HCT116 (cell line): ENCODE measurements at regions not wholly inside any gene's neighbourhood (a gene's known extent, or its start where the extent isn't known, plus 50 kb on each side); places are given as distances from the start of the nearest gene placed in this dataset.

Experiments used
- ATAC-seq: fragments of 200-7000 bp; cut with Tn5 transposase; 2 replicates; pipeline ENCODE4 v1.9.1; 2020; ENCODE audit warnings: mild to moderate bottlenecking, moderate library complexity
- BruUV-seq: library from RNA; stranded (reverse); fragments of 400-500 nt; replicated peaks from 2 replicates; lab custom pipeline; 2021; lab: Mats Ljungman, UMichigan
- CTCF ChIA-PET: fragments of 300-600 bp; sonication (Branson Sonifier 250); formaldehyde crosslinking; loops from one replicate; lab custom pipeline; 2021; ENCODE audit warnings: antibody characterized with exemption; lab: Charles Lee
- POLR2A ChIA-PET: fragments of 300-600, 350-600 bp; sonication (Branson Sonifier 250); formaldehyde crosslinking; loops from one replicate; lab custom pipeline; 2021; ENCODE audit warnings: antibody characterized with exemption; lab: Charles Lee
- RAD21 ChIA-PET, 2 experiments: fragments of 300-600 bp; sonication (Branson Sonifier 250); formaldehyde crosslinking; loops; one replicate each; lab custom pipeline; 2023; ENCODE audit warnings: low total read pairs in 2 of 2; ENCODE audit not compliant: uncharacterized antibody in 2 of 2, unreplicated experiment in 2 of 2, low non-redundant PET in 1 of 2; lab: Charles Lee
- DNase-seq: peaks from one replicate; pipeline ENCODE4 v3.0.0-alpha.2; 2010; ENCODE audit warnings: low read depth, low spot score
- H2AFZ ChIP-seq: fragments of 200-600 bp; shearing (Covaris generic), sonication (generic); 2 replicates; pipeline ENCODE4 v1.6.1; 2017; ENCODE audit warnings: low read depth, mixed run types, mixed read lengths, antibody characterized with exemption, low read length; ENCODE audit not compliant: poor library complexity, severe bottlenecking
- H3K27ac ChIP-seq: 2 replicates; pipeline ENCODE4 v1.5.1; 2012; ENCODE audit warnings: low read depth, low read length
- H3K27me3 ChIP-seq: fragments of 200-600 bp; sonication (generic); 2 replicates; pipeline ENCODE4 v1.6.1; 2016; ENCODE audit warnings: mixed run types, low read length, mixed read lengths; ENCODE audit not compliant: insufficient read depth
- H3K36me3 ChIP-seq, 2 experiments: fragments of 200-500 bp in 1 of 2; fragments of 200-600 bp in 1 of 2; sonication (Bioruptor generic) in 1 of 2; sonication (generic) in 1 of 2; 2 replicates each; pipeline versions ENCODE4 v1.5.1 to v1.6.1; 2014 to 2016; ENCODE audit warnings: low read length in 2 of 2, inconsistent platforms in 1 of 2, mixed read lengths in 1 of 2, mixed run types in 1 of 2; ENCODE audit not compliant: insufficient read depth in 2 of 2, control insufficient read depth in 1 of 2
- H3K4me1 ChIP-seq, 2 experiments: fragments of 200-600 bp in 1 of 2; sonication (generic) in 1 of 2; 2 replicates each; pipeline versions ENCODE4 v1.5.1 to v1.6.1; 2012 to 2017; ENCODE audit warnings: low read length in 2 of 2, inconsistent platforms in 1 of 2, mild to moderate bottlenecking in 1 of 2, mixed read lengths in 1 of 2, mixed run types in 1 of 2, moderate library complexity in 1 of 2; ENCODE audit not compliant: insufficient read depth in 2 of 2, control insufficient read depth in 1 of 2
- H3K4me2 ChIP-seq: fragments of 200-600 bp; sonication (generic); 2 replicates; pipeline ENCODE4 v1.6.1; 2017; ENCODE audit warnings: mixed run types, low read length, mixed read lengths
- H3K4me3 ChIP-seq, 2 experiments: fragments of 200-600 bp in 1 of 2; sonication (generic) in 1 of 2; replicated peaks in 1 of 2; 2 replicates each; pipeline ENCODE4 v1.5.1; 2011 to 2016; ENCODE audit warnings: low read length in 2 of 2, control low read depth in 1 of 2, low read depth in 1 of 2, mild to moderate bottlenecking in 1 of 2, mixed read lengths in 1 of 2, mixed run types in 1 of 2
- H3K79me2 ChIP-seq: fragments of 200-600 bp; sonication (generic); 2 replicates; pipeline ENCODE4 v1.6.1; 2017; ENCODE audit warnings: mild to moderate bottlenecking, mixed run types, low read length, moderate library complexity, mixed read lengths; ENCODE audit not compliant: insufficient read depth
- H3K9ac ChIP-seq: fragments of 200-600 bp; sonication (generic); 2 replicates; pipeline ENCODE4 v1.6.1; 2016; ENCODE audit warnings: low read length, mixed read lengths
- H3K9me2 ChIP-seq: fragments of 200-600 bp; sonication (generic), shearing (Covaris generic); 2 replicates; pipeline ENCODE4 v1.6.1; 2017; ENCODE audit warnings: mixed run types, mild to moderate bottlenecking, moderate library complexity; ENCODE audit not compliant: insufficient read depth
- H3K9me3 ChIP-seq, 2 experiments: fragments of 200-500 bp in 1 of 2; fragments of 200-600 bp in 1 of 2; sonication (Bioruptor generic) in 1 of 2; sonication (generic) in 1 of 2; 2 replicates each; pipeline ENCODE4 v1.6.1; 2014 to 2017; ENCODE audit warnings: low read length in 2 of 2, mixed read lengths in 2 of 2, inconsistent platforms in 1 of 2, low read depth in 1 of 2, mild to moderate bottlenecking in 1 of 2, mixed run types in 1 of 2, moderate library complexity in 1 of 2; ENCODE audit not compliant: control insufficient read depth in 1 of 2, insufficient read depth in 1 of 2
- H4K20me1 ChIP-seq: fragments of 200-600 bp; sonication (generic), shearing (Covaris generic); 2 replicates; pipeline ENCODE4 v1.6.1; 2017; ENCODE audit warnings: mixed run types, mild to moderate bottlenecking, moderate library complexity; ENCODE audit not compliant: insufficient read depth
- CBX3 ChIP-seq: IDR thresholded peaks from 2 replicates; pipeline ENCODE4 v1.6.1; 2012; ENCODE audit warnings: low read depth
- CEBPB ChIP-seq: IDR thresholded peaks from 2 replicates; pipeline ENCODE4 v1.6.1; 2012; ENCODE audit warnings: low read depth
- CTCF ChIP-seq, 3 experiments: fragments of 200-600 bp in 1 of 3; sonication (generic) in 1 of 3; IDR thresholded peaks in 2 of 3; conservative IDR thresholded peaks in 1 of 3; 2 replicates each; pipeline ENCODE4 v1.5.1; 2012 to 2017; ENCODE audit warnings: low read depth in 2 of 3, low read length in 2 of 3, antibody characterized with exemption in 1 of 3, borderline replicate concordance in 1 of 3, control low read depth in 1 of 3, mild to moderate bottlenecking in 1 of 3, mixed read lengths in 1 of 3, mixed run types in 1 of 3, moderate library complexity in 1 of 3; ENCODE audit not compliant: insufficient read depth in 1 of 3
- EZH2 ChIP-seq: fragments of 200-600 bp; sonication (generic); IDR thresholded peaks from 2 replicates; pipeline ENCODE4 v1.6.1; 2017; ENCODE audit warnings: antibody characterized with exemption, mixed run types
- EZH2phosphoT487 ChIP-seq: fragments of 200-600 bp; IDR thresholded peaks from 2 replicates; pipeline ENCODE4 v1.6.1; 2018; ENCODE audit warnings: antibody characterized with exemption, borderline replicate concordance
- FOSL1 ChIP-seq: IDR thresholded peaks from 2 replicates; pipeline ENCODE4 v1.6.1; 2012; ENCODE audit warnings: low read depth
- JUND ChIP-seq: IDR thresholded peaks from 2 replicates; pipeline ENCODE4 v1.6.1; 2012
- MAX ChIP-seq: IDR thresholded peaks from 2 replicates; pipeline ENCODE4 v1.6.1; 2012
- POLR2A ChIP-seq: IDR thresholded peaks from 2 replicates; pipeline ENCODE4 v1.7.0; 2011; ENCODE audit warnings: borderline replicate concordance; ENCODE audit not compliant: insufficient read depth, insufficient read length; ENCODE audit errors: extremely low read depth
- RAD21 ChIP-seq: IDR thresholded peaks from 2 replicates; pipeline ENCODE4 v1.6.1; 2012; ENCODE audit warnings: low read depth, mild to moderate bottlenecking
- REST ChIP-seq: IDR thresholded peaks from 2 replicates; pipeline ENCODE4 v1.6.1; 2012; ENCODE audit warnings: low read depth
- SIN3A ChIP-seq: IDR thresholded peaks from 2 replicates; pipeline ENCODE4 v1.6.1; 2012; ENCODE audit warnings: low read depth
- SP1 ChIP-seq: IDR thresholded peaks from 2 replicates; pipeline ENCODE4 v1.6.1; 2012; ENCODE audit warnings: low read depth
- SRF ChIP-seq: IDR thresholded peaks from 2 replicates; pipeline ENCODE4 v1.6.1; 2012; ENCODE audit warnings: low read depth
- YY1 ChIP-seq: IDR thresholded peaks from 2 replicates; pipeline ENCODE4 v1.6.1; 2011; ENCODE audit warnings: low read length, low read depth, moderate library complexity, mild to moderate bottlenecking; ENCODE audit not compliant: insufficient replicate concordance; ENCODE audit errors: extremely low read depth
- ZNF274 ChIP-seq: fragments of 200-500 bp; sonication (Bioruptor generic); IDR thresholded peaks from 2 replicates; pipeline ENCODE4 v1.6.1; 2014; ENCODE audit warnings: mild to moderate bottlenecking, low read depth, low read length, inconsistent platforms
- intact Hi-C: fragments of 100-400 bp; cut with micrococcal nuclease; formaldehyde crosslinking; loops from 2 replicates; pipeline ENCODE4 v1.10.0; 2022

- H3K9ac ChIP-seq: no peak overlapping the region
- no TSS peak for BruUV-seq
- ChIA-PET RAD21 (no interaction called here), POLR2A (no interaction called here), CTCF (no interaction called here)
- TF ChIP-seq EZH2phosphoT487: no peak
- TF ChIP-seq CBX3: no peak
- no peak for TF ChIP-seq SP1
- no peak for TF ChIP-seq POLR2A
- TF ChIP-seq REST: no peak
- no peak for TF ChIP-seq SRF
- no peak for TF ChIP-seq MAX
- no peak for TF ChIP-seq CEBPB
- TF ChIP-seq ZNF274: no peak
- no peak for TF ChIP-seq YY1
- no peak for TF ChIP-seq FOSL1
- no peak for TF ChIP-seq SIN3A
- TF ChIP-seq RAD21: no peak
- no peak for TF ChIP-seq CTCF (IDR thresholded peaks at IDR 0.05 in 2 of 3, conservative IDR thresholded peaks at IDR 0.05 in 1 of 3; ENCODE audit: borderline replicate concordance in 1 of 3, insufficient read depth in 1 of 3, low read depth in 2 of 3, low read length in 2 of 3)
- TF ChIP-seq JUND: no peak
- TF ChIP-seq EZH2: no peak
- H3K79me2 ChIP-seq: no peaks in the 10 kb centered on the region
- H3K27ac ChIP-seq: no peak overlapping the region
- no peak overlapping the region for H3K4me2 ChIP-seq
- intact Hi-C loops: loop anchor here (5.0 kb wide), 1 partner anchor 848 kb away; no protein-coding TSS in a partner anchor
- no peaks in the 10 kb centered on the region for H3K27me3 ChIP-seq
- H3K4me1 ChIP-seq: no peaks in the 10 kb centered on the region
- no peak overlapping the region for H3K4me3 ChIP-seq
- no peaks in the 10 kb centered on the region for H3K9me2 ChIP-seq
- ATAC-seq: no peak
- no peak overlapping the region for H2AFZ ChIP-seq
- no peaks in the 10 kb centered on the region for H3K36me3 ChIP-seq
- no peaks in the 10 kb centered on the region for H4K20me1 ChIP-seq
- H3K9me3 ChIP-seq: peaks cover 15 to 24% of the 10 kb centered on the region in 2 experiments; a peak in 3 of 4 replicates
- no peak for DNase-seq
These were observed 550.9 kb downstream of the USP25 start for GRCh38 chr21:16280686-16281091.
